GM18909 (cell line): ENCODE measurements at regions not wholly inside any gene's neighbourhood (a gene's known extent, or its start where the extent isn't known, plus 50 kb on each side); places are given as distances from the start of the nearest gene placed in this dataset.

Experiments used
- ATAC-seq: cut with Tn5 transposase; IDR thresholded peaks from one replicate; pipeline ENCODE4 v1.9.1; 2021; ENCODE audit warnings: mild to moderate bottlenecking; ENCODE audit not compliant: unreplicated experiment, poor library complexity

DNA sequence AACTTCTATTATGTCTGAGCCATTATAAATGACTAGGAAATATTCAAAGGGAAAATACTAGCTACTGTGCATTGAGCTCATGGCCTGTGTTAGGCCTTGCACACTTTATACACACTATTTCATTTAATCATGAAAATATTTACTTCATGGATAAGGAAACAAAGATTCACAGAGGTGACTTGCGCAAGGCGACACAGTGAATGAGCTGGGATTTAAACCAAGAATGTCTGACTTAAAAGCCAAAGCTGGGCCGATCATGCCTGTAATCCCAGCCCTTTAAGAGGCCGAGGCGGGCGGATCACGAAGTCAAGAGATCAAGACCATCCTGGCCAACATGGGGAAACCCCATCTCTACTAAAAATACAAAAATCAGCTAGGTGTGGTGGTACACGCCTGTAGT, 231.5 kb downstream of the MIAT start:
- ATAC-seq = no peak

DNA sequence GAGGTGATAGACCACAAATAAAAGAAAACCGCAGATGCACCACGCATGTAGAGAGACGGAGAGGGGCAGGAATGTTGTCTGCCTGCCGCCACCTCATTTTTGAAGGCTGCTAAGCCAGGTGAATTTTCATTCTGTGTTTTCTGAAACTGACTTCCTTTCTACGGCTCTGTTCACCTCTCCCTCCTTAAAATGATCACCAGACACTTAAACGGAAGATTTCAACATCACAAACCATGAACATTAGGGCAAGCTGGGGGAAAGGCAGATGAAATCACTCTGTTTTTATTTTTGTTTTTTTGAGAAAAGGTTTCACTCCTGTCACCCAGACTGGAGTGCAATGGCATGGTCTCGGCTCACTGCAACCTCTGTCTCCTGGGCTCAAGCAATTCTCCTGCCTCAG, 232.4 kb downstream of the MIAT start:
- ATAC-seq = no peak

DNA sequence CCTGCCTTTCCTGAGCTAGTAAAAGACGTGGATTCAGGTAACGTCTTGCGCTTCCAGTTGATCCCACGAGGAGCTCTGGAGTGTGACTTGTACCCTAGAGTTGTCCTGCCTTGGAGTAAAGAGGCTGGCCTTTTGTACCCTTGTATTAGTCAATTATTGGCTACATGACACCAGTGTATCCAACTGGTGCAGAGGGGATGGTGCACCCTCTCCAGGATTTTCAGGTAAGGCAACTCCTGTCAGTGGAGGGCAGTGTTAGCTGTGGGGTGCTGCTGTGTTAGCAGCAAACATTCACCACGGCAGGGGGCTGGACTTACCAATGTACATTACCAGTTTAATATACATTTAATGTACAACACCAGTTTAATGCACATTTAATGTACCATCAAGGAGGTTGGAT, 233.5 kb downstream of the MIAT start:
- no peak for ATAC-seq

DNA sequence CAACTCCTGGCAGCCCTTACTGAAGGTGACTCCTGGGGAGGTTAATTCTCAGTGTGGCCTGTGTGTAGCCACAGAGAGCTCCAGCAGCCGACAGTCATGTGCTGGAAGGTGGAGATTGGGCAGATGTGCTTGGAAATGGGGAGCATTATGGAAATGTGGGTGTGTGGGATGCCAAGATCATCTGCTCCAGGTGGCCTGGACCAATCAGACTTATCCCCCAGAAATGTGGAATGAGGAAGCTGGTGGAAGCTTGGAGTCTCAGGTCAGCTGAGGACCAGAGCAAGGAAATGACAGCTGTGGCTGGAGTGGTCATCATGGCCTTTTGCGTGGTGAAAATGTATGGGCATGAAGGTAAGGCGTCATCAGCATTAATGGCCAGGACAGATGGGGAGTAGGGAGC, 234.0 kb downstream of the MIAT start:
- ATAC-seq = no peak

DNA sequence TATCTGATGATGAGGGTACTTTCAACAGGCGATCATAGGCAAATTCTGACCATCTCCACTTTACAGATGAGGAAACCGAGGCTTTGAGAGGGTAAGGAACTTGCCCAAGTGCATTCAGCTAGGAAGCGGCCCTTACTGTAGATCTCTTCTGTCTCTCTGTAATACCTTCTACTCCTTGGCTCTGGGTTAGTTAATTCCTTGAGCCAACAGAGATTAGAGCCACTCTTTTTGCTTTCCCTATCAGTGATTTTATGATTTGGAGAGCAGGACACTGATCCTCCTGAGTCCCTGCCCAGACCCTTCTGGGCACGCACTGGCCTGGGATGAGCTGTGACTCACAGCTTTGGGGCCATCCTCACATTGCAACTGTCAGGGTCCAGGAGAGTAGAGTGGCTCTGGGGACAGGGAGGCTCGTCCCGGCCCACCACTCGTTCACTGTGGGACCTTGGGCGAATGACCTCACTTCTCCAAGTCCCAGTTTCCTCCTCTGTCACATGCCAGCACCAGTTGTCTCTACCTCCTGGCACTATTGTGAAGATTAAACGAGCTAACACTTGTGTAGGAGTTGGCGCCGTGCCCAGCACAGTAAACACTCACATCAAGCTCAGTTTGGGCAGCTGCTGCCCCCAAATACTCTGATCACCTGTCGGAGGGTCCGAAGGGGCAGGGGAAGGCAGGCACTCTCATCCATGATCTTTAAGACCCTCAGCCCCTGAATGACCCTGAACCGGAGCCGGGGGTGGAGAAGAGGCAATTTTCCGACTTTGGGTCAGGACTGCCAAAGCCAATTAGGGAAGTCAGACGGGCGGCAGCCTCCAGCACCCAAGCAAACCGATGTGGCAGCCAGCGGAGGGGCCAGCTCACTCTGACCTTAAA, 235.0 kb downstream of the MIAT start:
- no peak for ATAC-seq

DNA sequence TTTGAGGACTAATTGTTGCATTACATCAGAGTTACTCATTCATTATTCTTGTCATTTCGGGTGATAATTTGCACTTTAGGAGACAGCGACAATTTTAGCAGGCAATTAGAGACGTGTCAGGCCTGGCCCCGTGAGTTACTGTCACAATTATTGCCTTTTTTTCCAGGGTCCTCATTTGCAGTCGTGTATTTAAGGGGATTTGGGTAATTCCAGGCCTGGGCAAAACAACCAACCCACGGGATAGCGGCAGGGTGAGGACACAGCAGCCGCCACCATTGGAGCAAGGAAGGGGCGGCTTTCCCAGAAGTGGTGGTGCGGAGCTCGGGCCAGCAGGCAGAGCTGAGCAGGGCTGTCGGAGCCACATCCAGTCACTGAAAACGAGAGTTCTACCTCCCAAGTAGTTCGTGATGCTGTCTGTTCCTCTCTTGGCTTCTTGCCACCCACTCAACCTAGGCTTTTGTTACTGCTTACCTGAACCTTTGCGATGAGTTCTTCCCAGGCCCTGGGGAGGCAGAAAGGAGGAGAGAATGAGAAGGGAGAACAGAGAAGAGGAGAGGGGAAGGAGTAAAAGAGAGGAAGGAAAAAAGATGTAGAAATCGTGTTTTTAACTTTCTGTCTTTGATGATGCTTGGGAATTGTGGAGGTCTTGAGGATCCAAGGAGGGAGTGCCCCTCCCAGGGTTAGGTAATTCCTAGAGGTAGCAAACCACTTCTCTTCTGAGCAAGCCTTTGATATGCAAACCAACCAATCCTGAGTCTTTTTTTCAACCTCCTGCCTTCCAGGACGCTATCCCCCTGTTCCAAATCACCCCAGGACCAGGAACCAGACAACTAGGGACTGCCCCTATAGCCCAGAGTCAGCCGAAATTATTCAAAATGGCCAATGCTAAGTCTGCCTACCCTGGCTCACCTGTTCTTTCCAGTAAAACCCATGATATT, 236.1 kb downstream of the MIAT start:
- no peak for ATAC-seq

DNA sequence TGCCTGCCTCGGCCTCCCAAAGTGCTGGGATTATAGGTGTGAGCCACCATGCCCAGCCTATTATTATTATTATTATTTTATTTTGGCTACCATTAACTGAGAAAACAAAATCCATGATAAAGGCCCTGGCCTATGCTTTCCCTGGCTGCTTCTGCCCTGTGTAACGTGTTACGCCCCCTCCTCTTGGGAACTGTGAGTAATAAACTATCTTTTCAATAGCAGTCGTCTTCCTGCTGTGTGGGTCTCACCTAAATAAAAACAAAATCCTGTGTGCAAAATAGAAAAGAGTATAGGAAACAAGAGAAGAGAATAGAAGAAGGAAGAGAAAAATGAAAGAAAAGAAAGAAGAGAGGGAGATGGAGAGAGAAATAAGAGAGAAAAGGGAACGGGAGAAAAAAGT, 237.0 kb downstream of the MIAT start:
- ATAC-seq = no peak

DNA sequence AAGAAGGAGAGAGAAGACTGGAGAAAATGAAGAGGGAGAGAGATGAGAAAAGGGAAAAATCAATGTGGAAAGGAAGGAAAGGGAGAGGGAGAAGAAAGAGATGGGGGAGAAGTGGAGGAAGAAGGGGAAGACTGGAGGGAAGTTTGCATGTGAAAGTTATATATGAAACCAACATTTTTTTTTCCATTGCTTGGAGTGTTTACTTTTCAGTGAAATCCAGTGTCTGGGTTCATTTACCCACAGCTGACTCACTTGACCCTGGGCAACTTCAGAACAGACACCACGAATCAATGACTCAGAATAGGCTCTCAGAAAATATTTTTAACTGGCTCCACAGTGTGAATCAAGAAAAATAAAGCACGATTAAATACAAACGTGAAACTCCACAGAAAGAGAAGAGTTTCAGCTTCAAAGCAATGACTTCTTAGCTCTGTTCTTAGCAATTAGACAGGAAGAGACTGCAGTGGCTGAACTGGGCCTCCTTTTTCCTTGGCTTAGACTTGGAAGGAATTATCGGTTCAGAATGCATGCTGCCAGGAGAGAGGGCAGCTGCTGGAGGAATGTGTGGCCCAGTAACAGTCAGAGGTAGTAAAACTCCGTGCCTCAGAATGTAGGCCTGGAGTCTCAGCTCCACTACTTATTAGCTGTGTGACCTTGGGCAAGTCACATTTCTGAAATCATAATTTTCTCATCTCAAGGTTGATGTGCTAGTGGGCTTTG, 237.5 kb downstream of the MIAT start:
- no peak for ATAC-seq

DNA sequence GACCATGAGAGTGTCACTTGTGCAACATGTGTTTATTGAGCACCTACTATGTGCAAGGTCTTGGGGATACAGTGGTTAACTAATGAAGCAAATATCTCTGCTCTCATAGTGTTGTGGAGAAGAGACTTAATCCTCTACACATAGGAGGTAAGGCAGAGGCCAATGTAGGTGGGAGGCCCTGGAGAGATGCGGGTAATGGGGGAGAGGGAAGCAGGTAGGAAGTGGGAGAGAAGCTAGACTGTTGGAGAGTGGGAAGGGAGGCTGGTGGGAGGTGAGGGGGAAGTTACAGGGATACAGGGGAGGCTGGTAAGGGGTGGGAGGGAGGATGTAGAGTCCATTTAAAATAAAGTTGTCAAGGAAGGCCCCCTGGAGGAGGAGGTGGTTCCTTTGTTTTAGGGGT, 240.0 kb downstream of the MIAT start:
- ATAC-seq = no peak

DNA sequence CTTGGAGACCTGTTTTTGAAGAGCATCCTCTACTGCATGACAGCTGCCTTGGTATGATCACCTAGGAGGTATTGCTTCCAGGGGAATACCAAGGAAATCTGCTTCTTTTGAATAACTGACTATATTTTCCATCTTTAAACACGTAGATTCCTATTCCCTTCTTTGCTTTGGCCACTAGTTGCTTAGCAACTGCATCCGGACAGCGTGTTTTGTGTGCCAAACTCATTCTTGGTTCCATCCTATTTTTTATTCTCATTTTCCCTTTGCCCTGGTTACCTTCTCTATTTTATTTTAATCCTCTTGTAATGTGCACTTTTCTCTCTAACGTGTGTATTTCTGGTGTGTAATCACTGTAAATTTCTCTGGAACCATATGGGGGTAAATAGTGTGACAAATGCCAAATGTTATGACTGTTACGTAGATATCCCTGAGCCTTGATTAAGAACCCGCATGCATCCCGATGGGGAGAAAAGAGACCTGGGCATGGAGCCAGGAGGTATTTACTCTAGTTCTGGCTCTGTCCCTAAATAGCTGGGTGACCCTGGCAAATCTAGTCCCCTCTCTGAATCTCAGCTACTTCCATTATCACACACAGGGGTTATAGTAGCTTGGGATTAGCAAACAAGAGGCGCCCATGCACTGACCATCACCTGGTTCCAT, 241.7 kb downstream of the MIAT start:
- ATAC-seq = no peak

DNA sequence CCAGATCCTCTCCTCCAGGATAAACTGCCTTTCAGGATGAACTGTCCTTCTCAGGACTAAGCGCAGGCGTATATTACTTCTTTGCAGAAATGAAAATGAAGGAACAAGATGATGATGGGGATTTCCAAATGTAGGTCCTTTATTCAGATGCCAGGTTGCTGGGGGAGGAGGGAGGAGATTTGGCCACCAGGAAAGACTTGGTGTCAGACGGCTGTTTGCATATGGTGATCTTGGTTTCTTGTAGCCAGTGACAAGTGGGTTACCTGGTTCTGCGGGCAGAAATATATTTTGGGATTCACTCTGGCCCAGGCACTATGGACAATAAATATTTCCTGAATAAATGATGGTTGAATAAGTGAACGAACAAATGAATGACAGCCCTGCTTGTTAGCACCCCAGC, 243.4 kb downstream of the MIAT start:
- ATAC-seq = no peak

DNA sequence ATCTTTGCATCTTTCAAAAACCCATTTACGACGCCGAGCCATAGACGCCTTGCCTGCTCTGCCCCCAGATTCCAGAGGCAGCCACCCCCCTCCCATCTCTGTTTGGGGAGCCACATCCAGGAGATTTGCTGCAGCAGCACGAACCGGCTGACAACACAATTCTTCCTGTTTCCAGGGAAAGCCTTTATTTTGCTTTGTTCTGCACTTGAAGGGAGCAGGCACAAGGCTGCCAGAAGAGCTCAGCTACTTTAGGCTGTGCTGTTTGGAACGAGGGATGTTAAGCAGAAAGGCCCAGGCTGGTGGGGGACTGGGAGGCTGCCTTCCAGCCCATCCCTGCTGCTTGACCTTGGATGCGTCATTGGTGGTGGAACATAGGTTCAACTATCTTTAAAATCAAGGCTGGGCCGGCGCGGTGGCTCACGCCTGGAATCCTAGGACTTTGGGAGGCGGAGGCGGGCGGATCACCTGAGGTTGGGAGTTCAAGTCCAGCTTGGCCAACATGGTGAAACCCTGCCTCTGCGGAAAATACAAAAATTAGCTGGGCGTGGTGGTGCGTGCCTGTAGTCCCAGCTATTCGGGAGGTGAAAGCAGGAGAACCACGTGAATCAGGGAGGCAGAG, 243.9 kb downstream of the MIAT start:
- no peak for ATAC-seq

DNA sequence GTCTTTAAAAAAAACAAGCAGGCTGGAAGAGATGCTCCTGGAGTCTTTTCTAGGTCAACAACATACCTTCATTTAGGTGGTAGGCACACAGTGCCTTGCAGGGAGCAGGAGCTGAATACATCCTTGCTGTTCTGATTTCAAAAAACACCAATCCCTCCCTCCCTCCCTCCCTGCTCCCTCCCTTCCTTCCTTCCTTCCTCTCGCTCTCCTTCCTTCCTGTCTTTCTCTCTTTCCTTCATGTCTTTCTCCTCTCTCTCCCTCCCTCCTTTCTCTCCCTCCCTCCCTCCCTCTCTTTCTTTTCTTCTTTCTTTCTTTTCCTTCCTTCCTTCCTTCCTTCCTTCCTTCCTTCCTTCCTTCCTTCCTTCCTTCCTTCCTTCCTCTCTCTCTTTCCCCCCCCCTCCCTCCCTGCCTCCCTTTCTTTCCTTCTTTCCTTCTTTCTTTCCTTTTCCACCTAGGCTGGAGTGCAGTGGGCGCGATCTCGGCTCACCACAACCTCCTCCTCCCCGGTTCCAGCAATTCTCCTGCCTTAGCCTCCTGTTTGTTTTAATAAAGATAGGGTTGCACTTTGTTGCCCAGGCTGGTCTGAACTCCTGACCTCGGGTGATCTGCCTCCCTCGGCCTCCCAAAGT, 245.1 kb downstream of the MIAT start:
- ATAC-seq = no peak

DNA sequence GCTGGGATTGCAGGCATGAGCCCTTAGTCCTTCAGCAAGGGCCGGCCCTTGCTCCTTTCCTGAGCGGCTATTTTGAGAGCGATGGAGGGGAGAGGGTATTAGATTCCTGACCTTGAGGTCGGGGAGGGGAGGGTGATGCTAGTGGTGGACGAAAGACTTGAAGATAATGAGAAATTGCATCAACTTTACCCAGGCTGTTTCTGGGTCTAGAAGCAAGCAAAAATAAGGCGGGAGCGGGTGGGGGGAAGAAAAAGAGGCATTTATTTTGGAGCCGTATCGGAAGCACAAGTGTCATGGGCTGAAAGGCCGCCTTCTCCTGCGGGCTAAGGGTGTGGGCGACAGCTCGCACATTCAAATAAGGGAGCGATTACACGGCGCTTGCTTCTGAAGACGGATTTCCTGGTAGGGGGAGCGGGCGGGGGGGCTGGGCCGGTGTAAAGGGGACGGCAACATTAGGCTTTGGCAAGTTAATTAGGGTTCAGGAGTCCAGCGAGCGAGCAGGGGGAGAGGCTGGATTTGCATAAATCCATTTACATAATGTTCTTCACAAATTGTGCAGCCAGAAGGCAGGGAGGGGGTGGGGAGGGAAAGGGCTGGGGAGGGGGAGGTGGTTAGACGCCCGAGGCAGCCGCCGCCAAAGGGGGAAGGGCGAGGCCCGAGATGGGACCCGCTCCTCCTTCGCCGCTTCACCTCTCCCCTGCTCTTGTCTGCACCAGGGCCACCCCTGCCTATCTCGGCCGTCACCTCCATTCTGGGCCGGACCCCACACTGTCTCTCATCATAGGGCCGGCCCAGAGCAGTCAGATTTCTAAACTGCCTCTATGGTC, 245.9 kb downstream of the MIAT start:
- no peak for ATAC-seq

DNA sequence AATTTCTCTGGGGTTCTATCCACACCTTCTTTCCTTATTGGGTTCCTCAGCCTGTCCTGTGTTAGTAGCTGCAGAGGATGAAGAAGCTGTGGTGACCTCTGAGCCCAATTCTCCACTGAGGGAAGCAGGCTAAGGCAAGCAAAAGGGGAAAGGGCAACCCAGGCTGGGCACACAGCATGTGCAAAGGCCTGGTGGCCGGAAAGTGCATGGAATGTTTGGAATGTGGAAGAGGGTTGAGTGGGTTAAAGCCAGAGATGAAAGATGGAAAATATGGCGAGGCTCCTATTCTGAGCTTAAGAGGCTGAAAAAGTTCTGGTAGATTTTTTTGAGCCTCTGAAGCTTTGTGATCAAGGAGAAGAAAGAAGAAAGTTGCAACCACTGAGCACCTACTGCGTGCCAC, 247.1 kb downstream of the MIAT start:
- ATAC-seq = no peak

DNA sequence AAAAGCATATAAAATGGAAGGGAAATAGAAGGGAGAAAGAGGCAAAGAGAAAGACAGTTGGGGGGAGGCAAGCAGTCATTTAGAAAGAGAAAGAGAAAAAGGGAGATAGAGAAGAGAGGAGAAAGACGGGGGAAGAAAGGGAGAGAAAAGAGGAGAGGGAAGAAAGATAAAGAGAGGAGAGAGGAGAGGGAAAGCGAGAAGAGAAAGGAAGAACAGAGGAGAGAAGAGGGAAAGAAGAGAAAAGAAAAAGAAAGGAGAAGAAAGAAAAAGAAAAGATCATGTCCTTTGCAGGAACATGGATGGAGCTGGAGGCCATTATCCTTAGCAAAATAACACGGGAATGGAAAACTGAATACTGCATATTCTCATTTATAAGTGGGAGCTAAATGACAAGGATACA, 247.7 kb downstream of the MIAT start:
- no peak for ATAC-seq

DNA sequence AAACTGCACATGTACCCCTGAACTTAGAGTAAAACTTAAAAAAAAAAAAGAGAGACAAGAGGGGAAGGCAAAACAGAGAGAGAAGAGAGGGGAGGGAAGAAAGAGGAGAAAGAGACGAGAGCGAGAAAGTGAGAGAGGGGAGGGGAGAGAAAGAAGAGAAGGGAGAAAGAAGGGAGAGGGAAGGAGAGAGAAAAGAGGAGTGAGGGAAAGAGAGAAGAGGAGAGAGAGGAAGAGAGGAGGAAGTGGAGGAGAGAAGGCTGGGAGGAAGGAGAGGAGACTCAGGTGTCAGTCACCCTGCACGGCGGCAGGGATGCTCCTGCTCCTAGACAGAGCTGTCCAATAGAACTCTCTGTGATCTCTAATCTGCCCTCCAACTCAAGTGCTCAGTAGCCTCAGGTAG, 248.3 kb downstream of the MIAT start:
- ATAC-seq = no peak

DNA sequence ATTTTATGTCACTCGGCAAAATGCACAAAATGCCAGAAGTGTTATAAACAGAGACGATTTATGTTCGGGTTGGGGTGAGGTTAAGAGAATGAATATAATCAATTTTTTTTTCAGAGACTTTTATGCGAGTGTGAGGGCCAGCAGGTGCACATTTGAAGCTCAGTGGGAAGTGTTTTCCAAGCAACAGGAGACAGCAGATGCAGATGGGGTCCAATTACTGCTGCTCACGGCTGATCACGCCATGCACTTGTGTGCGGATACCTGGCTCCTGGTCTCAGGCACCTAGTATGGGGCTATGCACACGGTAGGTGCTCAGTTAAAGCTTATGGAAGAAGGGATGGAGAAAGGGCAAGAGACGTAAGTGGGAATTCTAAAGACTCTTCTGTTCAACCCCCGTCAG, 249.1 kb downstream of the MIAT start:
- no peak for ATAC-seq

DNA sequence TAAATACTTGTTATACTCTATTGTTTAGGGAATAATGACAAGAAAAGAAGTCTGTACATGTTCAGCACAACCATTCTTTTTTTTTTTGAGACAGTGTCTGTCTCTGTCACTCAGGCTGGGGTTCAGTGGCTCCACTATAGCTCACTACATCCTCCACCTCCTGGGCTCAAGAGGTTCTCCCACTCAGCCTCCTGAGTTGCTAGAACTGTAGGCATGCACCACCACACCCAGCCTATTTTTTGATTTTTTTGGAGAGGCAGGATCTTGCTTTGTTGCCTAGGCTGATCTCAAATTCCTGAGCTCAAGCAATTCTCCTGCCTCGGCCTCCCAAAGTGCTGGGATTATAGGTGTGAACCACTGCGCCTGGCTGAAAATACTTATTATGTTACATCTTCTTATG, 250.0 kb downstream of the MIAT start:
- ATAC-seq = no peak
